GM19193 (cell line): ENCODE measurements at regions not wholly inside any gene's neighbourhood (a gene's known extent, or its start where the extent isn't known, plus 50 kb on each side); places are given as distances from the start of the nearest gene placed in this dataset.

ENCODE experiments used
- POLR2A ChIP-seq: IDR thresholded peaks from 4 replicates; pipeline ENCODE4 v1.6.1; 2011; ENCODE audit not compliant: insufficient read depth, insufficient read length; ENCODE audit errors: extremely low read depth

DNA sequence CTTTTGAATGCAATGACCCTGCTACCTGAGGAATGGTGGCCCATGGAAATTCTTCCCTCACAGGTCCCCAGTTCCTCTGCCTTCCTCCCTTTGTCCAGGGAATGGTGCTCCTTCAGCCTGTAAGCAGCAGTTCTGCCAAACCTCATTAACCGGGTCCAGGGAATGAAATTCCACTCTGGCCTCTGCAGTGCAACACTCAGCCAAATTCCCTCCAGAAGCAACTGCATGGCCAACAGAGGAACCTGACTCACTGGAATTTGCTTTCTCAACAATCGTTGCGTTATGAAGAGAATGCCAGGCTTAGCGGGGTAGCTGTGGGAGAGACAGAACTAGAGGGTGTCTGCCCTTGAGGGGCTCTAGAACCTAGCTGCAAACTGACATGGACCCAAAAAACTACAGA lies 449.4 kb upstream of the PROK2 start:
- TF ChIP-seq POLR2A = no peak

DNA sequence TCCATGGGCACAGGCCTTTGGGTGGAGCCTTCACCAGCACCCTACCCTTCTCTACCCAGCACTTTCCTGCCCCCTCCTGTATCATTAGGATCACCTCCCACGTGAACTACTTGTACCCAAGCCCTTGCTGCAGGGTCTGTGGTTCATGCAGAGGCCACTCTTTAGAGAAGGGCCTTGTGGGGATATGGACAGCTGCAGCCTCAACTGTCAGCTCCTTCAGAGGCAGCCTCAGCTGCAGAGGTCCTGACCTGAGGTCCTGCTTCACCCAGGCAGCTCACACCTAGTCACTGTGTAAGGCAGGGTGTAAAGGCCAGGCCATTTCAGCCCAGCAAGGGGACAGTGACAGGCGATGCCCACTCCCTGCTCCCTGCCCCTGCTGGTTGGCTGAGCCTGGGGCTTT lies 448.6 kb upstream of the PROK2 start:
- TF ChIP-seq POLR2A = no peak

- TF ChIP-seq POLR2A = no peak
These were observed 447.8 kb upstream of the PROK2 start for GRCh38 chr3:72232777-72233176.

DNA sequence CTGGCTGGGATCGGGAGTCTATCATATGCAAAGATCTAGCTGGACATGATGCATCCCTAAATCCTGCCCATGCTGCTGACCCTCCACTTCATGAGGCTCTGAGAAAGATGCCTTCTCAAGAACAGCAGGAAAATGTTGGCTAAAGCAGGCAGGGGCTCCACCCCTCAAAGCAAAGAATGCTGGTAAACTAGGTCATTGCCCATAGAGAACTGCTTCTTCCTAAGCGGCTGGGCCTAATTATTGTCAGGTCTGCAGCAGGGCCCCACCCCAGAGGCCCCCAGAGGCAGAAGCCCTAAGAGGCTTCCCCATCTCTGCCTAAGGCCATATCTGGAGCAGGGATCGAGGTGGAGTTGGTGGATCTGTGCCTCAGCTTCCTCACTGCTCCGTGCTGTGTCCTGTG lies 447.4 kb upstream of the PROK2 start:
- no peak for TF ChIP-seq POLR2A

DNA sequence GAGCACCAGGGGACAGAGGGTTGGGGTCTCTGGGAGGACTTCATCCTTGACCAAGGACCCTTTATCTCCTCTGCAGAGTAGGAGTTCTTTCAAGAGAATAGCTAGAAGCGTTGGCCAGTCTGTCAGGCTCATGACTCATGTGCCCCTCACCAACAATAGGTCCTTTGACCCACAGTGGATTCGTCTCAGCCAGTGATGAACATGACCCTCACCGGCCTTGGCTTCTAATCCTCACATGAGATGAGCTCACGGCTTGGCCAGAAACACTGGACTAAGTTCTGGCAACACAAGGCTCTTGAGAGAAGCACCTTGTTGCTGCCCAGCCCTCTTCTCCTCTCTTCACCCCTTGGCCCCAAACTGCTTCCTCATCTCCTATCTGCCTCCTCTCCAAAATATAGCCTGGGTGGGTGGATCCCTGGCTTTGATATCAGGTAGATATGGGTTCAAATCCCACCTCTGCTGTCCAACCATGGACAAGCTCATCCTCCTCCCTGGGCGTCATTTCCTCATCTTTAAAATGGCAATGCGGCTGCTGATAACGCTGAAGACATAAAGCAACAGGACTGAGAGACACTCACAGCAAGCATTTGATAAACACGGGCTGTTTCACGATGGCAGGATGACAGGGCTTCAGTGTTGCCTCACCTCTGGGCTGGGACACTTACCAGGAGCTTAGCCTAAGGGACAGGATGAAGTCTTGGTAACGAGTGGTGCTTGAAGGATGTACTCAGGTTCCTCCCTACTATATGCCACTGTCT lies 446.7 kb upstream of the PROK2 start:
- no peak for TF ChIP-seq POLR2A

- no peak for TF ChIP-seq POLR2A
These were observed 445.9 kb upstream of the PROK2 start for GRCh38 chr3:72230774-72231379.

DNA sequence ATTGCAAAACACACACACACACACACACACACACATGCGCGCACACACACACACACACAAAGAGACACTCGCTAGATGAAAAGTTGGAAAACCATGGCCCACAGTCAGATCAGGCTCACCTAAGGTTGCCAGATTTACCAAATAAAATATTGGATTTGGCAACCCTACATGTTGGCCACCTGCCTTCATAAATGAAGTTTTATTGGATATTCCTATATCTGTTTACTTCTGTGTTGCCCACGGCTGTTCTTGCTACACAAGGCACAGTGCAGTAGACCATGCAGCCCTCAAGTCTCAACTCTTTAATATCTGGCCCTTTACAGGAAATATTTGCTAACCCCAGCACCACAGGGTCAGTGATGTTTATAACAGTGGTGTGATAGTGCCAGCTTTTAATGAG lies 445.0 kb upstream of the PROK2 start:
- TF ChIP-seq POLR2A = no peak

DNA sequence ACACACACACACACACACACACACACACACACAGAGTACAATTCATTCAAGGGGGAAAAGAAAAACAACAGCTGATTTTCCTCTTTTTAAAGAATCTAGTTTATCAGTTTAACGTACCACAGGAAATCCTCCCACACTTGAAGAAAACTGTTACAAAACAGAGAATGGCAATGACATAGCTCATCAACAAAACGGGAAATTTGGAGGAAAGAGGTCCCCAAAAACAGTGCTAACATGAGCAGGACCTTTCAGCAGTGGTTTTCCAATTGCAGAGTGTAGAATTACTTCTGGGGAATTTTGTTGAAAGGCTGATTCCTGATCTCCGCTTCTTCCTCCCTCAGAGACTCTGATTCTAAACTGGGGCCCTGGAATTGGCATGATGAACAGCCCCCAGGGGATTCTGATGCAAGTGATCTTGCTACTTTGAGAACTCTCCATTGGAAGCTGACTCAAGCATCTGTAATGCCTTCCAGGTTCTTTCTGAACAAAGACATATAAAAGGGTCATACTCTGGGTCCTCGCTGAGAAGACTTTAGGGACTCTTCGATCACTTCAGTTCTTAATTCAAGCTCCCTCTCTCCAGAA lies 442.6 kb upstream of the PROK2 start:
- no peak for TF ChIP-seq POLR2A

DNA sequence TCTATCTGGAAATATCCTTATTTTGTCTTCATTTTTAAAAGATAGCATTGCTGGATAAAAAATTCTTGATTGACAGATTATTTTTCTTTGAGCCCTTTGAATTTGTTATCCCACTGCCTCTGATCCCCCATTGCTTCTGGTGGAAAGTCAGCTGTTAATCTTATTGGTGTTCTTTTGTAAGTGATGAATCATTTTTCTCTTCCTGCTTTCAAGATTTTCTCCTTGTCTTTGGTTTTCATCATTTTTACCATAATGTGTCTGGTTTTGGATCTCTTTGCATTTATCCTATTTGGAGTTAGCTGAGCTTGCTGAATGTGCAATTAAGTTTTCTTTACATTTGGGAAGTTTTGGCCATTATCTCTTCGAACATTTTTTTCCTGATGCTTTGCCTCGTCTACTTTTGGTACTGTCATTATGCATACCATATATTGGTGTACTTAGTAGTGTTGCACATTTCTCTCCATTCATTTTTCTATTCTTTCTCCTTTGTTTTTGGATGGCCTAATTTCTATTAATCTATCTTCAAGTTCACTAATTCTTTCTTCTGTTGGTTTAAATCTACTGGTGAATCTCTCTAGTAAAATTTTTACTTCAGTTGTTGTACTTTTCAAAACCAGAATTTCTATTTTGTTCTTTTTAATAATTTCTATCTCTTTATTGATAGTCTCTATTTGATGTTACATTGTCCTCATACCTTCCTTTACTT lies 440.0 kb upstream of the PROK2 start:
- no peak for TF ChIP-seq POLR2A

- no peak for TF ChIP-seq POLR2A
These were observed 438.7 kb upstream of the PROK2 start for GRCh38 chr3:72223628-72224027.

GRCh38 chr3:72223116-72223515 lies 438.2 kb upstream of the PROK2 start:
- TF ChIP-seq POLR2A = no peak

DNA sequence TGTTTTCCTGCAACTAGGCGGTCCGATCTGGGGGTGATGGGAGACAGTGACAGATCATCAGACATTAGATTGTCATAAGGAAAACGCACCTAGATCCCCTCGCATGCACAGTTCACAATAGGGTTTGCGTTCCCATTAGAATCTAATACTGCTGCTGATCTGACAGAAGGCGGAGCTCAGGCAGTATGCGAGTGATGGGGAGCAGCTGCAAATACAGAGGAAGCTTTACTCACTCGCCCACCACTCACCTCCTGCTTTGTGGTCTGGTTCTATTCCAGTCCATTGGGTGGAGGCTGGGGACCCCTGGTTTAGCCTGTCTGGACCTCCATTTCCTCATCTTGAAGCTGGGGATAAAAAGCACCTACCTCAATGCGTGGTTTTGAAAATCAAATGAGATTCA lies 437.5 kb upstream of the PROK2 start:
- TF ChIP-seq POLR2A = no peak

- TF ChIP-seq POLR2A = no peak
These were observed 436.0 kb upstream of the PROK2 start for GRCh38 chr3:72220946-72221345.

DNA sequence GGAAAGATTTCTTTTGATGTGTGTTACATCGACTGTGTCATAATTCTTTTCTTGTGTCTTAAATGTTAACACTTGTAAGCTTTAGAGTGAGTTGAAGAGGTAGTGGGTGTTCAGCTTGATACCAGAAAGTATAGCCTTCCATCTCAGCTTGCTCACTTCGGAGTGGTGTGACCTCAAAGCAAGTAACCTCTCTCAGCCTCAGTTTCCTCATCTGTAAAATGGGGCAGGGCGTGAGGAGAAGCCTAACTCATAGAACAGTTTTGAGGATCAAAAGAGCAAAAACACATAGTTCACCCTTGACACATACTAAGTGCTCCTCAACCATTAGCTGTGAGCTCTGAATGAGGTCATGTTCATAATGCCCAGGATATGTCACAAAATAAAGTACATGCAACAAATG lies 434.8 kb upstream of the PROK2 start:
- no peak for TF ChIP-seq POLR2A

DNA sequence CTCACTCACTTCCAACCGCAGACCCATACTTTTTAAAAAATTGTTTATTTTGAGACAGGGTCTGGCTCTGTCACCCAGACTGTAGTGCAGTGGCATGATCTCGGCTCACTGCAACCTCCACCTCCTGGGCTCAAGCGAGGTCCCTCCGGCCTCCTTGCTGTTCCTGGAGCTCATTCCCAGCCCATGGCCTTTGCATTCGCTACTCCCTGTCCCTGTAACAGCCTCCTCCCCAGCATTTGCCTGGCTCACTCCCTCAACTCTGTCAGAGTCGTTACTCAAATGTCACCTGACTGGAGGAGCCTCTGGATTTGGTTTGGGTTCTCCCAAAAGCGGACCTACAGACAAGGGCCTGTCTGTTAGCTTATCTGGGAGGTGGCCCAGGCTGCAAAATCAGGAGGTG lies 432.6 kb upstream of the PROK2 start:
- TF ChIP-seq POLR2A = no peak
